A673 (cell line): ENCODE measurements at regions not wholly inside any gene's neighbourhood (a gene's known extent, or its start where the extent isn't known, plus 50 kb on each side); places are given as distances from the start of the nearest gene placed in this dataset.

Experiments used
- BruUV-seq: library from RNA; stranded (reverse); fragments of 400-500 nt; replicated peaks from 2 replicates; lab custom pipeline; 2021; lab: Mats Ljungman, UMichigan
- CTCF ChIA-PET: fragments of 300-600 bp; sonication (Branson Sonifier 250); formaldehyde crosslinking; loops from one replicate; lab custom pipeline; 2022; ENCODE audit warnings: antibody characterized with exemption; lab: Charles Lee
- POLR2A ChIA-PET: fragments of 300-600 bp; sonication (Branson Sonifier 250); formaldehyde crosslinking; loops from one replicate; lab custom pipeline; 2022; ENCODE audit warnings: antibody characterized with exemption; ENCODE audit not compliant: low non-redundant PET; lab: Charles Lee
- DNase-seq: peaks from one replicate; pipeline ENCODE4 v3.0.0-alpha.2; 2015; ENCODE audit warnings: low spot score
- H3K27ac ChIP-seq: fragments of 200-600 bp; sonication (generic); 2 replicates; pipeline ENCODE4 v1.5.1; 2016; ENCODE audit warnings: mixed run types, low read depth, mild to moderate bottlenecking, mixed read lengths, antibody characterized with exemption, low read length; ENCODE audit not compliant: poor library complexity, severe bottlenecking
- H3K27me3 ChIP-seq: fragments of 200-600 bp; sonication (generic); replicated peaks from 2 replicates; pipeline ENCODE4 v1.6.1; 2017; ENCODE audit warnings: mixed run types, low read depth, mild to moderate bottlenecking, mixed read lengths, antibody characterized with exemption, low read length; ENCODE audit not compliant: insufficient read depth, poor library complexity
- H3K36me3 ChIP-seq: fragments of 200-600 bp; sonication (generic); 2 replicates; pipeline ENCODE4 v1.6.1; 2016; ENCODE audit warnings: mixed run types, mild to moderate bottlenecking, mixed read lengths, antibody characterized with exemption, low read length; ENCODE audit not compliant: insufficient read depth, poor library complexity, severe bottlenecking
- H3K4me1 ChIP-seq: fragments of 200-600 bp; sonication (generic); 2 replicates; pipeline ENCODE4 v1.6.1; 2017; ENCODE audit warnings: mixed run types, mild to moderate bottlenecking, mixed read lengths, antibody characterized with exemption, low read length; ENCODE audit not compliant: insufficient read depth, poor library complexity, severe bottlenecking
- H3K4me3 ChIP-seq: fragments of 200-600 bp; sonication (generic); 2 replicates; pipeline ENCODE4 v1.5.1; 2016; ENCODE audit warnings: low read depth, mixed run types, mild to moderate bottlenecking, mixed read lengths, low read length; ENCODE audit not compliant: poor library complexity, severe bottlenecking
- H3K9me3 ChIP-seq: fragments of 200-600 bp; sonication (generic); 2 replicates; pipeline ENCODE4 v1.6.1; 2016; ENCODE audit warnings: mixed run types, low read depth, mild to moderate bottlenecking, mixed read lengths, antibody characterized with exemption, low read length; ENCODE audit not compliant: poor library complexity, severe bottlenecking
- CTCF ChIP-seq: fragments of 300-800, 200-600 bp; sonication (generic); conservative IDR thresholded peaks from 2 replicates; pipeline ENCODE4 v1.5.1; 2017; ENCODE audit warnings: low read depth, mild to moderate bottlenecking, antibody characterized with exemption, low read length, moderate library complexity, mixed read lengths
- EZH2 ChIP-seq: fragments of 200-600 bp; sonication (generic); IDR thresholded peaks from 2 replicates; pipeline ENCODE4 v1.6.1; 2017; ENCODE audit warnings: borderline replicate concordance, low read depth, mild to moderate bottlenecking, mixed read lengths, antibody characterized with exemption, low read length; ENCODE audit not compliant: poor library complexity, severe bottlenecking
- intact Hi-C: fragments of 100-400 bp; cut with micrococcal nuclease; formaldehyde crosslinking; loops from one replicate; pipeline ENCODE4 v1.10.0; 2022; ENCODE audit not compliant: unreplicated experiment

GRCh38 chr17:54221499-54221898 lies 398.8 kb downstream of the KIF2B start:
- Histone ChIP-seq H3K36me3 (no peaks in the 10 kb centered on the region), H3K4me1 (no peaks in the 10 kb centered on the region), H3K27ac (no peak overlapping the region), H3K4me3 (no peak overlapping the region), H3K9me3 (no peaks in the 10 kb centered on the region), H3K27me3 (no peaks in the 10 kb centered on the region)
- DNase-seq, result no peak
- TF ChIP-seq EZH2, result no peak
- TF ChIP-seq CTCF, result no peak
- intact Hi-C loops, result no loop called here
- no TSS peak for BruUV-seq
- CTCF ChIA-PET, result no interaction called here
- POLR2A ChIA-PET, result no interaction called here

- intact Hi-C loops, result no loop called here
- no peaks in the 10 kb centered on the region for H3K4me1 ChIP-seq
- no TSS peak for BruUV-seq
- ChIA-PET POLR2A (no interaction called here), CTCF (no interaction called here)
- H3K27ac ChIP-seq, result no peak overlapping the region
- no peaks in the 10 kb centered on the region for H3K9me3 ChIP-seq
- no peaks in the 10 kb centered on the region for H3K27me3 ChIP-seq
- H3K4me3 ChIP-seq, result no peak overlapping the region
- no peak for TF ChIP-seq EZH2
- DNase-seq, result no peak
- no peaks in the 10 kb centered on the region for H3K36me3 ChIP-seq
These were observed 412.8 kb downstream of the KIF2B start for GRCh38 chr17:54235571-54235970.

GRCh38 chr17:54237911-54238515 lies 415.3 kb downstream of the KIF2B start:
- no peak overlapping the region for H3K27ac ChIP-seq
- H3K4me1 ChIP-seq, result no peaks in the 10 kb centered on the region
- H3K4me3 ChIP-seq, result no peak overlapping the region
- ChIA-PET POLR2A (no interaction called here), CTCF (no interaction called here)
- no peaks in the 10 kb centered on the region for H3K9me3 ChIP-seq
- no peak for DNase-seq
- no peaks in the 10 kb centered on the region for H3K36me3 ChIP-seq
- intact Hi-C loops, result no loop called here
- TF ChIP-seq EZH2 (no peak), CTCF (no peak)
- BruUV-seq, result no TSS peak
- H3K27me3 ChIP-seq, result no peaks in the 10 kb centered on the region

GRCh38 chr17:54239291-54239690 lies 416.6 kb downstream of the KIF2B start:
- no peaks in the 10 kb centered on the region for H3K27me3 ChIP-seq
- intact Hi-C loops, result no loop called here
- BruUV-seq, result no TSS peak
- ChIA-PET POLR2A (no interaction called here), CTCF (no interaction called here)
- H3K36me3 ChIP-seq, result no peaks in the 10 kb centered on the region
- H3K9me3 ChIP-seq, result no peaks in the 10 kb centered on the region
- DNase-seq, result no peak
- H3K4me3 ChIP-seq, result no peak overlapping the region
- no peaks in the 10 kb centered on the region for H3K4me1 ChIP-seq
- no peak for TF ChIP-seq CTCF
- no peak for TF ChIP-seq EZH2
- H3K27ac ChIP-seq, result no peak overlapping the region
